ENCODE measurements at regions not wholly inside any gene's neighbourhood (a gene's known extent, or its start where the extent isn't known, plus 50 kb on each side); places are given as distances from the start of the nearest gene placed in this dataset.

DNA sequence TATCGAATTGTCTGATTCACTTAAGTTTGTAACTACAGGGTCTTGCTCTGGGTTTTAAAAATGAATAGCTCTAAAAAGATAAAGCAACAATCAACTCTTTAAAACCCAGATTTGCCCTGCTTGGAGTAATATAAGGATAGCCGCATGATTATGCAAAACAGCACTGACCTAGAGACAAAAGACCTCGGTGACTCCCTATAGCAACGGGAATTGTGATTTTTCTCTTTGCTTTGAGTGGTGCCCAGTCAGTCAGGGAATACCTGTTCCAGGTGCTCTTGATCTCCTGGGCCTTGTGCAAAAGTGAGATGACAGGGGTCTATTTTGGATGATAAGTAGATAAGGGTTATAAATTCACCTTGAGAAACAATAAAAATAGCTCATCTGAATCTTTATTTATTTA lies 336.3 kb upstream of the NOX3 start:
- H3K4me1 ChIP-seq (ENCODE audit: insufficient read depth, poor library complexity, severe bottlenecking) = no peaks in the 10 kb centered on the region
- H3K27me3 ChIP-seq (ENCODE audit: insufficient read depth, poor library complexity, severe bottlenecking) = no peaks in the 10 kb centered on the region
- no peaks in the 10 kb centered on the region for H3K36me3 ChIP-seq (ENCODE audit: low read depth)
- no peak for ATAC-seq (ENCODE audit: low read depth)
- no peaks in the 10 kb centered on the region for H3K9me3 ChIP-seq (ENCODE audit: severe bottlenecking)
- TF ChIP-seq, protein P1, sequence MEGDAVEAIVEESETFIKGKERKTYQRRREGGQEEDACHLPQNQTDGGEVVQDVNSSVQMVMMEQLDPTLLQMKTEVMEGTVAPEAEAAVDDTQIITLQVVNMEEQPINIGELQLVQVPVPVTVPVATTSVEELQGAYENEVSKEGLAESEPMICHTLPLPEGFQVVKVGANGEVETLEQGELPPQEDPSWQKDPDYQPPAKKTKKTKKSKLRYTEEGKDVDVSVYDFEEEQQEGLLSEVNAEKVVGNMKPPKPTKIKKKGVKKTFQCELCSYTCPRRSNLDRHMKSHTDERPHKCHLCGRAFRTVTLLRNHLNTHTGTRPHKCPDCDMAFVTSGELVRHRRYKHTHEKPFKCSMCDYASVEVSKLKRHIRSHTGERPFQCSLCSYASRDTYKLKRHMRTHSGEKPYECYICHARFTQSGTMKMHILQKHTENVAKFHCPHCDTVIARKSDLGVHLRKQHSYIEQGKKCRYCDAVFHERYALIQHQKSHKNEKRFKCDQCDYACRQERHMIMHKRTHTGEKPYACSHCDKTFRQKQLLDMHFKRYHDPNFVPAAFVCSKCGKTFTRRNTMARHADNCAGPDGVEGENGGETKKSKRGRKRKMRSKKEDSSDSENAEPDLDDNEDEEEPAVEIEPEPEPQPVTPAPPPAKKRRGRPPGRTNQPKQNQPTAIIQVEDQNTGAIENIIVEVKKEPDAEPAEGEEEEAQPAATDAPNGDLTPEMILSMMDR (IDR thresholded peaks at IDR 0.05; ENCODE audit: poor library complexity, severe bottlenecking) = no peak
- no peak overlapping the region for H3K4me3 ChIP-seq (ENCODE audit: severe bottlenecking)
- DNase-seq (ENCODE audit: low spot score) = no peak
- no peak overlapping the region for H3K27ac ChIP-seq (ENCODE audit: poor library complexity, severe bottlenecking)

GRCh38 chr6:155791186-155791585 lies 335.5 kb upstream of the NOX3 start:
- Histone ChIP-seq H3K27ac (ENCODE audit: poor library complexity, severe bottlenecking) (no peak overlapping the region), H3K27me3 (ENCODE audit: insufficient read depth, poor library complexity, severe bottlenecking) (no peaks in the 10 kb centered on the region), H3K9me3 (ENCODE audit: severe bottlenecking) (no peaks in the 10 kb centered on the region), H3K4me3 (ENCODE audit: severe bottlenecking) (no peak overlapping the region), H3K36me3 (ENCODE audit: low read depth) (no peaks in the 10 kb centered on the region), H3K4me1 (ENCODE audit: insufficient read depth, poor library complexity, severe bottlenecking) (no peaks in the 10 kb centered on the region)
- ATAC-seq (ENCODE audit: low read depth) = no peak
- TF ChIP-seq, protein P1 (IDR thresholded peaks at IDR 0.05; ENCODE audit: poor library complexity, severe bottlenecking) = no peak
- DNase-seq (ENCODE audit: low spot score) = no peak

GRCh38 chr6:155787168-155787567 lies 331.5 kb upstream of the NOX3 start:
- TF ChIP-seq, protein P1 (IDR thresholded peaks at IDR 0.05; ENCODE audit: poor library complexity, severe bottlenecking) = no peak
- no peak for ATAC-seq (ENCODE audit: low read depth)

GRCh38 chr6:155786528-155786927 lies 330.9 kb upstream of the NOX3 start:
- no peaks in the 10 kb centered on the region for H3K27me3 ChIP-seq (ENCODE audit: insufficient read depth, poor library complexity, severe bottlenecking)
- TF ChIP-seq, protein P1 (IDR thresholded peaks at IDR 0.05; ENCODE audit: poor library complexity, severe bottlenecking) = no peak
- peaks cover 22% of the 10 kb centered on the region for H3K4me1 ChIP-seq (ENCODE audit: insufficient read depth, poor library complexity, severe bottlenecking)
- H3K9me3 ChIP-seq (ENCODE audit: severe bottlenecking) = no peaks in the 10 kb centered on the region
- no peak overlapping the region for H3K27ac ChIP-seq (ENCODE audit: poor library complexity, severe bottlenecking)
- H3K4me3 ChIP-seq (ENCODE audit: severe bottlenecking) = no peak overlapping the region
- no peak for DNase-seq (ENCODE audit: low spot score)
- H3K36me3 ChIP-seq (ENCODE audit: low read depth) = no peaks in the 10 kb centered on the region
- ATAC-seq (ENCODE audit: low read depth) = no peak

More at GRCh38 chr6:155787168-155787567, 331.5 kb upstream of the NOX3 start:
- Histone ChIP-seq H3K27ac (ENCODE audit: poor library complexity, severe bottlenecking) (no peak overlapping the region), H3K9me3 (ENCODE audit: severe bottlenecking) (no peaks in the 10 kb centered on the region), H3K27me3 (ENCODE audit: insufficient read depth, poor library complexity, severe bottlenecking) (no peaks in the 10 kb centered on the region), H3K4me3 (ENCODE audit: severe bottlenecking) (no peak overlapping the region), H3K36me3 (ENCODE audit: low read depth) (no peaks in the 10 kb centered on the region), H3K4me1 (ENCODE audit: insufficient read depth, poor library complexity, severe bottlenecking) (peaks cover 16% of the 10 kb centered on the region)
- DNase-seq (ENCODE audit: low spot score) = no peak

DNA sequence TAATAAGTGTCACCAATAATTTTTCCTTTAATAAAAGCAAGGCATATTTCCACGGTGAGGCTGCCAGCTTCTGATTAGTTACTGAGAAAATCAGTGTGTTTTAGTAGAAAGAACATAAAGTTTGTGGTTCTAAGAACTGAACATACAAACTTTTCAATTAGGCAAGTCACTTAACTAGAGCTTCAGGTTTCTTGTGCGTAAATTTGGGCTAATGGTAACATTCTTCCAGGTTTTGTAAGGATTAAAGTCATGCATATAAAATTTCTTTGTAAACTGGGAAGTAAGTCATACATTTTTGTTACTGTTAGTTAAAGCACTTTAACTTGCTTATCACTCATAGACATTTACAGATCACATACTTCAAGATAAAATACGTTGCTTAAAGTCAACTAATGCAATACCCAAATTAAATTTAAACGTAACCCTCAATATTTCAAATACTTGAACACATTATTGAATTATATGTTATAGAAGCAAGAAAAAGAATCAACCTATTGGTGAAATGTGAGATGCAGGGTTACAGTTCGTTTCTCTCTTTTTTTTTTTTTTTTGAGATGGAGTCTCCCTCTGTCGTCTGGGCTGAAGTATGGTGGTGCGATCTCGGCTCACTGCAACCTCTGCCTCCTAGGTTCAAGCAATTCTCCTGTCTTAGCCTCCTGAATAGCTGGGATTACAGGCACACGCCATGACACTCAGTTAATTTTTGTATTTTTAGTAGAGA lies 327.3 kb upstream of the NOX3 start:
- TF ChIP-seq, protein P1 (IDR thresholded peaks at IDR 0.05; ENCODE audit: poor library complexity, severe bottlenecking) = no peak
- ATAC-seq (ENCODE audit: low read depth) = peak; percentile 49
- Histone ChIP-seq H3K4me3 (ENCODE audit: severe bottlenecking) (no peak overlapping the region), H3K9me3 (ENCODE audit: severe bottlenecking) (no peaks in the 10 kb centered on the region), H3K27me3 (ENCODE audit: insufficient read depth, poor library complexity, severe bottlenecking) (no peaks in the 10 kb centered on the region), H3K36me3 (ENCODE audit: low read depth) (no peaks in the 10 kb centered on the region), H3K4me1 (ENCODE audit: insufficient read depth, poor library complexity, severe bottlenecking) (peaks cover 24% of the 10 kb centered on the region), H3K27ac (ENCODE audit: poor library complexity, severe bottlenecking) (peak overlapping the region; percentile 98)
- DNase-seq (ENCODE audit: low spot score) = no peak

Measured in RWPE2 (cell line).